GM12872 (cell line): ENCODE measurements at regions not wholly inside any gene's neighbourhood (a gene's known extent, or its start where the extent isn't known, plus 50 kb on each side); places are given as distances from the start of the nearest gene placed in this dataset.

ENCODE experiments used
- TF ChIP-seq, protein P1 (sequence below): IDR thresholded peaks from 3 replicates; pipeline ENCODE4 v1.5.1; 2011; ENCODE audit warnings: low read depth, mild to moderate bottlenecking, low read length, moderate library complexity; ENCODE audit not compliant: insufficient read depth

DNA sequence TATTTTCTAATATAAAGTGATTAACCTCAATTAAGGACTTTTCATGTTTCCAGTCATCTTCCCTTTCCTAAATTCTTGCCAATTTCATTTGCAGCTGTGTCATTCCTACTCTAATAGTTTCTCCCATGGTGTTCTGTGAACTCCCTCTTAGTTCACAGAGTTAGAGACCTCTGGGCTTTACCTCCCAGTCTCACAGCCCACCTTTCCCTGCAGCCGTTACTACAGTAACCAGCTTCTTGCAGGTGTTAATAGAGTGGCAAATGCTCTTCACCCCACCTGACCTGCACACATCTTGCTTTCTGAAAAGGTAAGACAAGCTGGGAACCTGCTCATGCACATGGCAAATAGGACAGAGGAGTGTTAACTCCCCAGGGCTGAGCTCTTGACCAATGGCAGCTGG lies 250.1 kb downstream of the FBXO15 start:
- TF ChIP-seq, protein P1, sequence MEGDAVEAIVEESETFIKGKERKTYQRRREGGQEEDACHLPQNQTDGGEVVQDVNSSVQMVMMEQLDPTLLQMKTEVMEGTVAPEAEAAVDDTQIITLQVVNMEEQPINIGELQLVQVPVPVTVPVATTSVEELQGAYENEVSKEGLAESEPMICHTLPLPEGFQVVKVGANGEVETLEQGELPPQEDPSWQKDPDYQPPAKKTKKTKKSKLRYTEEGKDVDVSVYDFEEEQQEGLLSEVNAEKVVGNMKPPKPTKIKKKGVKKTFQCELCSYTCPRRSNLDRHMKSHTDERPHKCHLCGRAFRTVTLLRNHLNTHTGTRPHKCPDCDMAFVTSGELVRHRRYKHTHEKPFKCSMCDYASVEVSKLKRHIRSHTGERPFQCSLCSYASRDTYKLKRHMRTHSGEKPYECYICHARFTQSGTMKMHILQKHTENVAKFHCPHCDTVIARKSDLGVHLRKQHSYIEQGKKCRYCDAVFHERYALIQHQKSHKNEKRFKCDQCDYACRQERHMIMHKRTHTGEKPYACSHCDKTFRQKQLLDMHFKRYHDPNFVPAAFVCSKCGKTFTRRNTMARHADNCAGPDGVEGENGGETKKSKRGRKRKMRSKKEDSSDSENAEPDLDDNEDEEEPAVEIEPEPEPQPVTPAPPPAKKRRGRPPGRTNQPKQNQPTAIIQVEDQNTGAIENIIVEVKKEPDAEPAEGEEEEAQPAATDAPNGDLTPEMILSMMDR: no peak

DNA sequence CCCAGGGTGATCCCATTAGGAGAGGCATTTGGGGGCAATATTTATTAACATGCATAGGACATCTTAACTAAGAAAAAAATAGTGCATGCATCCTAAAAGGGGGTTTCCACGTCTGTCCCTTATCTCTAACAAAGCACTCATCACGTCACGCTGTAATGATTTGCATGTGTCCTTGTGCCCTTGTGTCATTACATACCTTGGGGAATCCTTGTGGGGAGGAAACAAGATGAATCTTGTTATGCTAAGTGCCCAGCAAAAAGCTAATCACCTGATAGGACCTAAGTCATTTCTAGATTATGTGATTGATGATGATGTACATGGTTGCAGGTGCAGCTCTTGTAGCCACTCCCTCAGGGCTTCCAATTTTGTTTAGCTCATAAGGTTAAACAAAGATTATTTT lies 250.9 kb downstream of the FBXO15 start:
- TF ChIP-seq, protein P1: no peak

DNA sequence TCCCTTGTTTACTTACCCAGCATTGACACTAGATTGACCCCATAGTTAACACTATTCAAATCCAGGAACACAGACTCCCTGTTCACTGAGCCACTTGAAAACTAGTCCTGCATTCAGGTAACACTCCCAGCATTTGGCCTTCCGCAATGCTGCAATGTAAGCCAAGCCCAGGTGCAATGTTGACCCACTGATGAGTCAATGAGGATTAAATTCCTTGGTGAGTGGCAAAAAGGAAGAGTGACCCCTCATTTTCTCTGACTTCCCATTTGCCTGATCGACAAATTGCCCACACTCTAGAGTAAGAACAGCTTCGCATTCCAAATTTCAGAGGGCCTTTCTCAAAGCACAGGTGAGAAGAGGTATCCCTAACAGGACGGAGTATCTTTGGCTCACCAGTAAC lies 251.9 kb downstream of the FBXO15 start:
- TF ChIP-seq, protein P1: no peak

DNA sequence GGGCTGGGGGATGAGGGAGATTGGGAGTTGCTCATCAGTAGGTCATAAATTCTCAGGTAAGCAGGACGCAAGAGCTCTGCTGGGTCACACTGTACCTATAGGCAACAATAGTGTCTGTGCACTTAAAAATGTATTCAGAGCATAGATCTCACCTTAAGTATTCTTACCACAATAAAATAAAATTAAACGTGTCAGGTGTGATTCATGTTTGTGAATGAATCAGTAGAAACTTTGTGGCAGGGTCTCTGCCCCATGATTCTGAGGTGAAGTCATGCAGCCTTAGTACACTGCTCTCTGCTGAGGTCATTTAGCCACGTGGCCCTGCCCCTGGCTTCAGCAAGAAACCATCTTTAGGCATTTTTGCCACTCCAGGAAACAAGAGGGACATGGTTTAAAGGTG lies 253.8 kb downstream of the FBXO15 start:
- TF ChIP-seq, protein P1: no peak

DNA sequence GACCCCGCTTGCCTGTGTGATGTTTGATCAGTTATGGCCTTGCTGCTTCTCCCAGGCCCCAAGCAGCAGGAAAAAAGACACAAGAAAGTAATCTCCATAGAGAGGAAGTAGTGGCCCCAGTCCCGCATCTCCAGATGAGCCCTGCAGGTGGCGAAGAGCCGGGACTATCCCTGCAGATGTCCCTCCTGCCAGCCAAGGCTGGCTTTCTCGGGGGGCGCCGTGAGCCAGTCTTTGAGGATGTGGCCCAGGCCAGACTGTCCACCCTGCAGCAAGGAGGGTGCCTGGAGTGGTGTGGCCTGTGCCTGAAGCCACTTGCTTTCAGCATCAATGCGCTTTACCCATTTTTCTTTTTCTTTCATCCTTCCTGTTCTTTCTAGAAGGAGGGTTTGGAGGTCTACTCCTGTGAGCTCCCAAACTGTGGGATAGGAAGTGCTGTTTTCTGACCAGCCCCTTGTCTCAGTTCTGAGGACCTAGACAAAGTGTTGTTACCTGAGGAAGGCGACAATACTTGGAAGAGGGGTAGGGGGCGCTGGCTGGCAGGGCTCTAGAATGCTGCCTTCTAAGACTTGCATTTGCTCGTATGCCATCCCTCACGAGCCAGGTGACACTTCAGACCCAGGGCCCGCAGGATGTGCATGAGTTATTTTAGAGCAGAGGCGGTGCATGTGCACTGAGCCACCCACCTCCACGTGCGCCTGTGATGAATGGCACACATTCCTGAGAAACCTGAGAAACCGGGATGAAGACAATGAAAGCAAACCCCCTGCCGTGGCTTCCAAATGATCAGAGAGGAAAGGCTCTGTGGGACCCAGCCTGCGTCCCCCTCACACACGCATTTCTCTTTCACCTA lies 255.8 kb downstream of the FBXO15 start:
- TF ChIP-seq, protein P1: no peak

DNA sequence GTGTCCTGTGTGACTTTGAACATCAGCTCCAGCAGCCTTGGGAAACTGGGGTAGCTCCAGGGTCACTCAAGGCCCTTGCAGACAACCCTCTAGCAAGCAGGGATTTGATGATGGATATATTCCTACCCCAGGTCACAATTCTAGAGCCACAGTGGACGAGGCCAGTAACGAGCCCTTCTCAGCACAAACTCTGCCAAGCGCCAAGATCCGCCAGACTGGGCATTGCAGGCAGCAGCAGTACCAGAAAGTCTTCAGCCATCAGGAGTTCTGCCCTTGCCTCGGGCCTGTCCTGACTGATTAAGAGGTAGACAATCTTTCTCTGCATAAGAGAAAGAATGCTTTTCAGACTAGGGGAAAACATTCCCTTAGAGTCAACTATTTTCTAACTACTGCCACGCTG lies 259.1 kb downstream of the FBXO15 start:
- TF ChIP-seq, protein P1: no peak

DNA sequence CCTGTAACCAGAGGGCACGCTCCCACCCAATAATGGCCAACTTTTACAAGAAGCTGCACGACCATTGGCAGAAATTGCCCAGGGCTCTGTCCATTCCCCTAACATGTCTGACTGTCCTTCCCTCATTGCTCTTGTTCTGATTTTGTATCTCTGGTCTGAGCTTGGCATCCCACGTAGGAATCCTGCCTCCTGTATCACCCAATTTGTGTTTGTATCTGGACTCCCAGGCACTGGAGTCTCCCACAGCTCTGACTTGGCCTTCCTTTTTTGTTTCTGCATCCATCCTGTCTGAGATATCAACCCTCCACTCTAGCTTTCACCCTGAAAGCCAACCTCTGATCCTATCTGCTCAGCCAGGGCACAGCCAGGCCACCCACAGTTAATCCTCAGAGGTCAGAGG lies 259.8 kb downstream of the FBXO15 start:
- TF ChIP-seq, protein P1: no peak
